Activated CD8-positive, alpha-beta memory T cell treated with anti-CD3 and anti-CD28 coated beads, Interleukin-2, amount 50 U/mL, for 24 hours (primary cell): ENCODE measurements at regions not wholly inside any gene's neighbourhood (a gene's known extent, or its start where the extent isn't known, plus 50 kb on each side); places are given as distances from the start of the nearest gene placed in this dataset.
"Not testable (repeated sequence)": the region's sequence is repeated elsewhere in the genome, so short reads cannot be mapped to it uniquely, and the experiment has no call there.

ENCODE experiments used
- DNase-seq: peaks from one replicate; pipeline ENCODE4 v3.0.0-alpha.2; 2020; ENCODE audit errors: extremely low read depth

DNA sequence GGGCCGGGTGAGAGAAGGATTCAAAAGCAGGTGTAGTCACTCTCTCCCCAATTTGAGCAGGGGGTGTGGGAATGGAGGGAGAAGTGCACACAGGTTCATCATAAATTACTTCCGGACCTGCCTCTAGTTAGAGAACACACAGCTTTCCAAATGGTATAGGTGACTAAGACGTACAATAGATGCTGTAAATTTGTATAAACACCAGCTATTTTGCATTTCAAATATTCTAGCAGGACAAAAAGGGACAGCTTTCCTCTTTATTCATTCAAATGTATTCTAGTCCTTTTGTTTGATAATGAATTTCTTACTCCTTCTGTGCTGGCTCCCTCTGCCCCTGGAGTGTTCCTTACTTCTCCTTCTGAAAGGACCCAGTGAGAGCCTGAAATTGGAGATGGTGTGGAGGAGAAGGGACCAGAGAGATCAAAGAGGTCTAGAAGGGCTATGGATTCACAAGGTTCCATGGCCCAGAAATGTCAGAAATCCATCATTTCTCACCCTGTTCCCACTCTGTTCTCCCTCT, 53.2 kb upstream of the SH3BP4 start:
- no peak for DNase-seq

DNA sequence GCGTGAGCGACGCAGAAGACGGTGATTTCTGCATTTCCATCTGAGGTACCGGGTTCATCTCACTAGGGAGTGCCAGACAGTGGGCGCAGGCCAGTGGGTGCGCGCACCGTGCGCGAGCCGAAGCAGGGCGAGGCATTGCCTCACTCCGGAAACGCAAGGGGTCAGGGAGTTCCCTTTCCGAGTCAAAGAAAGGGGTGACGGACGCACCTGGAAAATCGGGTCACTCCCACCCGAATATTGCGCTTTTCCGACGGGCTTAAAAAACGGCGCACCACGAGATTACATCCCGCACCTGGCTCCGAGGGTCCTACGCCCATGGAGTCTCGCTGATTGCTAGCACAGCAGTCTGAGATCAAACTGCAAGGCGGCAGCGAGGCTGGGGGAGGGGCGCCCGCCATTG, 63.4 kb upstream of the SH3BP4 start:
- DNase-seq = not testable (repeated sequence)

- no peak for DNase-seq
Measured at GRCh38 chr2:234887195-234887594, 64.6 kb upstream of the SH3BP4 start.

- DNase-seq = no peak
Measured at GRCh38 chr2:234885886-234886285, 65.9 kb upstream of the SH3BP4 start.

- DNase-seq = no peak
Measured at GRCh38 chr2:234885118-234885517, 66.7 kb upstream of the SH3BP4 start.

- DNase-seq = no peak
Measured at GRCh38 chr2:234884591-234884990, 67.2 kb upstream of the SH3BP4 start.

GRCh38 chr2:234881413-234882241, 70.2 kb upstream of the SH3BP4 start:
- DNase-seq = peak; percentile 23

DNA sequence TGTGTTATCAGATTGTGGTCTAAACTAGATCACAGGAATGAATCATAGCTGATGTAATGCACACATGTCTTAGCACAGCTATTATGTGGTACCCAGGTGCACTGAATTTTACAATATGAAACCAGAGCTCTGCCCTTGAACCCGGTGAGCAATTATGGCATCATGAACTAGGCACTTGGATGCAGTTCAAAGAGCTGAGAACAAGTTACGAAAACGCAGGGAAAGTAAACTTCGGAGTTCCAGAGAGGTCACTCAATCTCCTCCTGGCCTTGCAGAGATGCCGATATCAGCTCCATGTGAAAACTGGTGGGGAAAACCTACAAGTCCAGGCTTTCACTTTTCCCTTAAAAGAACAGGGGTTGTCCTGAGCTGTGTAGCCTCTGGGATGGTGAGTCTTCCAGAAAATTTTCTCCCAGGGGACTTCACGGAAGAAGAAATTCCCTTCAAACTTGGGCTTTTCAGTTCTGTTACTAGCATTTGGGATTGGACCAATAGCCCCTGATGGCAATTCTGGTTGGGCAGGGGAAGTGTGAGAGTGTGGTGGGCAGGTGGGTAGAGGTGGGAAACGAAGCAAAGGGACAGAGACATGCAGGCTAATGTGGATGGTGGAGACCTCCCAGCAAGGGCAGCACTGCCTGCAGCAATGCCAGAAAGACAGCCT, 71.1 kb upstream of the SH3BP4 start:
- DNase-seq = no peak

DNA sequence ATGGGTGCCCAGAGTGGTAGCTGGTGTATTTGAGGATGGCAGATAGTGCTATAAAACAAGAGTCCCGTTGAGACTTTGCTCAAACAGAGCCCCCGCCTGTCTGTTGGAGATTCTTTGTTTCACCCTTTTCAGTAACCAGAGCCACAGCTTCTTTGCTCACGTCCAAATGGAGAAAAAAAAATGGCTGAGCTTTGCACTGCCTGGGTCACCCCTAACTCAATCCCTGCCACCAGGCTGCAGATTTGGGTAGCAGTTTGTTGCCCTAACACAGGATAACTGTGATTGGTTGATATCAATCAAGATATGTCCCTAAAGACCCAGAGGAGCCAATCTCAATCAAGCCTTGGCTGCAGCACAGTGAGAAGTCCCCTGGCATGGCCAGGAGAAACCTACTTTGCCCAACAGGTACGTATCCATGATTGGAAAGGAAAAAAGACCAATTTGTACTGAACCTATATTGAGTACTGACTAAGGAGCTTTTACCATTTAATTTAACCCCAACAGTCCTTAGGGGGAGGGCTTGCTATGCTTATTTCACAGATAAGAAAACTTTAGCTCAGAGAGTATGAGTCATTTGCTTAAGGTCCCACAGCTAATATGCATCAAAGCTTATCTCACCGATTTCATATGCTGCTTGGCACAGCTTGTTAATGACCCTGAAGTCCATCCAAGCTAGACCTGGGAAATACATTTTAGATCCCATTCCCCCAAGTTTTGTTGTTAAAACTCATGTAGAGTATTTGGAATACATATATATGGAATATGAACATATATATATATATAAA, 72.0 kb upstream of the SH3BP4 start:
- DNase-seq = no peak

GRCh38 chr2:234876621-234877020, 75.2 kb upstream of the SH3BP4 start:
- DNase-seq = not testable (repeated sequence)

DNA sequence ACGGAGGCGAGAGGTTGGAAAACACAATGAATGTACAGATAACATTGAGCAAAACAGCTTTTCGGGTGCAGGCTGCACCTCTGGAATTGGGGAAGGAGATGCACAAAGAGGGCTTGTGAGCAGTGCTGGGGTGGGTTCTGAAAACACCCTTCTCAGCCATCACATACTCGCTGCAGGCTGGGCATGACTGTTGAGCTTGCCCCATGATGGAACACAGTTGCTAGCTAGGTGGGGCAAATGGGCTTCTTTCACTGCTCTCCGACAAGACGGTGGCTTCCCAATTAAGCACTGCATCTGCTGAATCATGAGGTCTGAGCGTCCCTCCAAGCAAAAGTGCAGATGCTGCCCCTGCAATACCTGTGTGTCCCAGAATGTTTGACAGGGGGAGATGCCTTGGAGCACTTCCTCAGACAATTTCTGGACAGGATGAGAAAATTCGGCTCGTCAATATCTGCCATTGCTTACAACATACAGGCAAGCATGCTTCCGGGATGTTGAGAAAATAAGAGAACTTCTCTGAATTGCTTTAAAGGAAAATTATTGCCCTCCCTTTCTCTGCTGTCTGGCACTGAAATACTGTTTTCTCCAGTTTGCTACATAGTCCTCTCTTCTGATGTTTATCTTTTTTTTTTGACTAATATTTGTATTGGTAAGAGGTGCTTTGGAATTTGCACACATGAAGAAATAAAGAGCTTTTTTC, 77.3 kb upstream of the SH3BP4 start:
- no peak for DNase-seq

GRCh38 chr2:234873828-234874173, 78.0 kb upstream of the SH3BP4 start:
- DNase-seq = no peak

DNA sequence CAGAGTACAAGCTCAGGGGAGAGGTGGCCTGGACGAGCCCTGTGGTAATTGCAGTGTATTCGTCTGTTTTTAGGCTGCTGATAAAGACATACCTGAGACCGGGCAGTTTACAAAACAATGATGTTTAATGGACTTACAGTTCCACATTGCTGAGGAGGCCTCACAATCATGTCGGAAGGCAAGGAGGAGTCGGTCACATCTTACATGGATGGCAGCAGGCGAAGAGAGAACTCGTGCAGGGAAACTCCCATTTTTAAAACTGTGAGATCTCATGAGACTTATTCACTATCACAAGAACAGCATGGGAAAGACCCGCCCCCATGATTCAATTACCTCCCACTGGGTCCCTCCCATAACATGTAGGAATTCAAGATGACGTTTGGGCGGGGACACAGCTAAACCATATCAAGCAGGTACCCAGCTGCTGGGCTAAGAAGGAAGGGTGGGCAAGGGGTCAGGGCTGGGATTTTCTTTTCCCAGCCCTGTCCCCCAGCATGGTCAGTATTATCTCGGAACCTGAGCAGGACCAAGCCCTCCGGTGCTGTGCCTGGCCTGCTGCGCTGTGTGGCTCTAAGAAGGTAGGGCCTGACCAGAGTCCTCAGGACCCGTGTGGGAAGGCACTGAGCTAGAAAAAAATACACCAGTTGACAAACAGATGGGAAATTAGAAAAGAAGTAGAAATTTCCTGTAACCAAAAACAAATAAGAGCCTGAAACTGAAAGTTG, 78.6 kb upstream of the SH3BP4 start:
- DNase-seq = no peak

GRCh38 chr2:234869969-234870368, 81.8 kb upstream of the SH3BP4 start:
- DNase-seq = no peak

DNA sequence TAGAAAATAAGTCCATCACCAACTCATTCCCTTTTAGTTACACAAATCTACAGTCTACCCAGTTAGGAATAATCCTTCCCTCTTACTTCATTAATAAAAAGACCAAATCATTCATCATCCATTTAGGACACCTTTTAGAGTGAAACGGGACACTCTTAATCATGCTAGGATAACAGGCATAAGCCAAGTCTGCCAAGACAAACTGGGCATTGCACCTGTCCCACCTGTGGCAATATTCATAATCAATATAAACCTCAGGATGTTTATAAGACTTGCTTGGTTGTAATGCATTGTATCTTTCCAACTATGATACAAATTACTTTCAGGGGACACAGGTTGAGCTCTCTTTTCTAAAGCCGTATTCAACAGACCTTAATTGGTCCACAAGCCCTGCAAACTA, 82.7 kb upstream of the SH3BP4 start:
- no peak for DNase-seq

DNA sequence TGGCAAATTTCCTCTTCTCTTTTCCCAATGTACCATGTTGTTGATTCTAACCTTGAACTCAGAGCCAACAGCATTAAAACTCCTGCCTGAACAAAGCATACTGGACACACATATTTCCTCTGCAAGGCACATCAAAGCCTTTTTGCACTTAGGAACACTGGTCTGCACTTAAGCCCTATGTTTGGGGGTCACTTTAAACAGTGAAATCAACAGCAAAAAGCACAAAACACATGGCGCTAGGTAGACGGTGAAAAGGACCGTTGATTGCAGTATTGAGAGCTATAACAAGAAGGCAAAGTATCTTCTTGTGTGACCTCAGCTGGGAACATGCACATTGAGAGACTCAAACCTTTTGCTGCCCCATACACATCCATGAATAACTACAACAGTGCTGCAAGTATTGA, 83.9 kb upstream of the SH3BP4 start:
- DNase-seq = no peak

- no peak for DNase-seq
Measured at GRCh38 chr2:234865586-234865985, 86.2 kb upstream of the SH3BP4 start.

GRCh38 chr2:234865040-234865439, 86.8 kb upstream of the SH3BP4 start:
- DNase-seq = no peak

DNA sequence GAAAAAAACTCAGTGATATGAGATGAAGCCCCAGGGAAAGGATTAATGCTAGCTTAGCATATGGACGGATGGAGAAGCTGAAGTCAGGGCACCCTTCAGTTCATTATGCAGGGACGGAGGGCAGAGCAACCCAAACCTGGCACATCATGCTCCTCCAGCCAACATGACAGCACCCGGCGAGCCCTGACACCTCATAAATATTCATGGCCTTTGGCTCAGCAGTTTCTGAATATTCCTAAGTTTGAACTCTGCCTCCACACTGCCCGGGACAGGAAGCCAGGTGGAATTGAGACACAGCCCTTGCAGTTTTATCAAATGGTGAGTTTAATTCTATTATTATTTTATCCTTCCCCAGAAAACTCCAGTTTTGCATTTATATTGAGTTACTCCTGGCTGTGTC, 87.3 kb upstream of the SH3BP4 start:
- no peak for DNase-seq

- DNase-seq = no peak
Measured at GRCh38 chr2:234863043-234863934, 88.5 kb upstream of the SH3BP4 start.
